MM.1S (cell line): ENCODE measurements at regions not wholly inside any gene's neighbourhood (a gene's known extent, or its start where the extent isn't known, plus 50 kb on each side); places are given as distances from the start of the nearest gene placed in this dataset.
"Not testable (repeated sequence)": the region's sequence is repeated elsewhere in the genome, so short reads cannot be mapped to it uniquely, and the experiment has no call there.

Experiments used
- EZH2 ChIP-seq: fragments of 300-600 bp; sonication (generic); optimal IDR thresholded peaks from 2 replicates; pipeline ENCODE3; 2017; ENCODE audit warnings: low read depth, mild to moderate bottlenecking, antibody characterized with exemption, low read length, mixed read lengths
- EZH2phosphoT487 ChIP-seq: fragments of 300-600 bp; sonication (generic); IDR thresholded peaks from 2 replicates; pipeline ENCODE4 v1.6.1; 2018; ENCODE audit warnings: antibody characterized with exemption, low read length
- TF ChIP-seq, protein P1 (sequence below): fragments of 300-600 bp; sonication (generic); IDR thresholded peaks from 2 replicates; pipeline ENCODE4 v1.5.1; 2016; ENCODE audit warnings: antibody characterized with exemption, low read length, mixed read lengths

GRCh38 chr22:16876339-16876738, 51.1 kb upstream of the XKR3 start:
- TF ChIP-seq EZH2phosphoT487, EZH2: not testable (repeated sequence)
- TF ChIP-seq, protein P1, sequence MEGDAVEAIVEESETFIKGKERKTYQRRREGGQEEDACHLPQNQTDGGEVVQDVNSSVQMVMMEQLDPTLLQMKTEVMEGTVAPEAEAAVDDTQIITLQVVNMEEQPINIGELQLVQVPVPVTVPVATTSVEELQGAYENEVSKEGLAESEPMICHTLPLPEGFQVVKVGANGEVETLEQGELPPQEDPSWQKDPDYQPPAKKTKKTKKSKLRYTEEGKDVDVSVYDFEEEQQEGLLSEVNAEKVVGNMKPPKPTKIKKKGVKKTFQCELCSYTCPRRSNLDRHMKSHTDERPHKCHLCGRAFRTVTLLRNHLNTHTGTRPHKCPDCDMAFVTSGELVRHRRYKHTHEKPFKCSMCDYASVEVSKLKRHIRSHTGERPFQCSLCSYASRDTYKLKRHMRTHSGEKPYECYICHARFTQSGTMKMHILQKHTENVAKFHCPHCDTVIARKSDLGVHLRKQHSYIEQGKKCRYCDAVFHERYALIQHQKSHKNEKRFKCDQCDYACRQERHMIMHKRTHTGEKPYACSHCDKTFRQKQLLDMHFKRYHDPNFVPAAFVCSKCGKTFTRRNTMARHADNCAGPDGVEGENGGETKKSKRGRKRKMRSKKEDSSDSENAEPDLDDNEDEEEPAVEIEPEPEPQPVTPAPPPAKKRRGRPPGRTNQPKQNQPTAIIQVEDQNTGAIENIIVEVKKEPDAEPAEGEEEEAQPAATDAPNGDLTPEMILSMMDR, result not testable (repeated sequence)
